Urinary bladder (tissue), 3 donors: ENCODE measurements at regions not wholly inside any gene's neighbourhood (a gene's known extent, or its start where the extent isn't known, plus 50 kb on each side); places are given as distances from the start of the nearest gene placed in this dataset.

ENCODE experiments used
- DNase-seq: peaks from one replicate; pipeline ENCODE4 v3.0.0-alpha.2; 2015; ENCODE audit errors: extremely low spot score
- H3K27ac ChIP-seq: one replicate; pipeline ENCODE4 v1.5.1; 2013; ENCODE audit warnings: low read depth, mild to moderate bottlenecking, moderate library complexity
- H3K36me3 ChIP-seq: one replicate; pipeline ENCODE4 v1.6.1; 2013; ENCODE audit warnings: mild to moderate bottlenecking, moderate library complexity; ENCODE audit not compliant: insufficient read depth
- H3K4me1 ChIP-seq: one replicate; pipeline ENCODE4 v1.6.1; 2013; ENCODE audit warnings: mild to moderate bottlenecking, moderate library complexity; ENCODE audit not compliant: insufficient read depth
- H3K4me3 ChIP-seq: one replicate; pipeline ENCODE4 v1.5.1; 2013; ENCODE audit warnings: low read depth, low read length
- WGBS: extraction: QIAGEN DNeasy Blood & Tissue Kit; methylation state at CpG from one replicate; pipeline ENCODE4 v1.1.7; 2013; 5-methylcytosine and 5-hydroxymethylcytosine counted together
- donor health status: healthy with polysubstance abuse.
- donor health status: healthy.

DNA sequence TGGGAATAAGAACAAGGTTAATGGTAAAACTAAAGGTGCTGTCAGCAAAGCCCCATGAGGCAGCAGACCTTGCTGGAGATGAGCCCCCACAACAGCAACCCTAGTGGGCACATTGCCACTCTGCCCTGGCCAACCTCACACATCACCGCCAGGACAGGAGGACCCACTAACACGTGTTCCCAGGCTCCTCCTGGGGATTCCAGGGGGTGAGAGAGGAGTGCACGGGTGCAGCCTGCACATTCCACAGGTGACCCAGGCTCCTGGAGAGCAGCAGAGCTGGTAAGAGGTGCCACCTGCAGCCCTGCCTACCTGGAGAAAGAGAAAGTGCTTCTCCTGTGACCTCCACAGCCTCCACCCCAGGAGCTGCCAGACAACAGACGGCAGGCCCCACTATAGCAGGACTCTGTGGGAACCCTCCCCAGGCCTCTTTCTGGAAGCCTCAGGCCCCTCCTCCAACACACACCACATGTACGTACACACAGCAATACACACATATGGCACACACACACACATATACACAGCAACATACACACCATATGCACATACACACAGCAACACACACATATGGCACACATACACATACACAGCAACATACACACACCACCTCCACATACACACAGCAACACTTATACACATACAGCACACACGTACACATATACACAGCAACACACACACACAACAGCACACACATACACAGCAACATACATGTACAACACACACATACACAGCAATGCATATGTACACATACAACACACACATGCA, 187.1 kb downstream of the GLI2 start:
- Histone ChIP-seq H3K36me3 (no peaks in the 10 kb centered on the region), H3K4me3 (no peak overlapping the region), H3K4me1 (no peaks in the 10 kb centered on the region), H3K27ac (no peak overlapping the region)
- no peak for DNase-seq
- WGBS = 90% methylated on average over 6 of the region's 6 CpGs

DNA sequence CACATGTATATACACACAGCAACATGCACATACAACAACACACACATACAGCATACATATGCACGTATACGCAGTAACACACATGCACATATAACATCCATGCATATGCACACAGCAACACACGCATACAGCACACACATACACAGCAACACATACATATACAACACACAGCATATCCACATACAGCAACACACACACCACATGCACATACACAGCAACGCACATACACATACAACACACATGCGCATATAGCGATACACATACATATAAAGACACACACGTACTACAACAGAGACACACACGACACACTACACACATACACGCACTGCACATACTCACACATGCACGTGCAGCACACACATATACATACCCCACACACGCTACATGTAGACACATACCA, 187.8 kb downstream of the GLI2 start:
- Histone ChIP-seq H3K4me1 (no peaks in the 10 kb centered on the region), H3K27ac (no peak overlapping the region), H3K4me3 (no peak overlapping the region), H3K36me3 (no peaks in the 10 kb centered on the region)
- WGBS = 97% methylated on average over 11 of the region's 11 CpGs
- DNase-seq = no peak

DNA sequence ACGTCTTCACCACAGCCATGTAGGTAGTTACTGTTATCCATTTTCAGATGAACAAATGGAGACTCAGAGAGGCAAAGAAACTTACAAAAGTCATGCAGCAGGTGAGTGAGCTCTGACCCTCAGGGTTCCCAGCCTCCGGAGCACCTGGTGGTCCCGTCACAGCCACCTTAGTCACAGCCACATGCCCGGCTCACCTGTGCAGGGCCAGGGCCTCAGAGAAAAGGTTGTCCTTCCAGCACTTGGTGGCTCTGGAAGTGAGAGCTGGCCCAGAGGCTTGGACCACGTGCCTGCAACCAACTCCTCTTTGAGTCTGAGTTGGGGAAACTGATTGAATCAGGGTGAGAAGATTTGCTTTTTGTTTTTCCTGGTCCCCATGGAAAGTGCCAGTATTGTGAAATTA, 189.3 kb downstream of the GLI2 start:
- H3K4me3 ChIP-seq = no peak overlapping the region
- DNase-seq = no peak
- H3K4me1 ChIP-seq = no peaks in the 10 kb centered on the region
- H3K36me3 ChIP-seq = no peaks in the 10 kb centered on the region
- H3K27ac ChIP-seq = no peak overlapping the region
- WGBS = 97% methylated on average over 5 of the region's 5 CpGs

DNA sequence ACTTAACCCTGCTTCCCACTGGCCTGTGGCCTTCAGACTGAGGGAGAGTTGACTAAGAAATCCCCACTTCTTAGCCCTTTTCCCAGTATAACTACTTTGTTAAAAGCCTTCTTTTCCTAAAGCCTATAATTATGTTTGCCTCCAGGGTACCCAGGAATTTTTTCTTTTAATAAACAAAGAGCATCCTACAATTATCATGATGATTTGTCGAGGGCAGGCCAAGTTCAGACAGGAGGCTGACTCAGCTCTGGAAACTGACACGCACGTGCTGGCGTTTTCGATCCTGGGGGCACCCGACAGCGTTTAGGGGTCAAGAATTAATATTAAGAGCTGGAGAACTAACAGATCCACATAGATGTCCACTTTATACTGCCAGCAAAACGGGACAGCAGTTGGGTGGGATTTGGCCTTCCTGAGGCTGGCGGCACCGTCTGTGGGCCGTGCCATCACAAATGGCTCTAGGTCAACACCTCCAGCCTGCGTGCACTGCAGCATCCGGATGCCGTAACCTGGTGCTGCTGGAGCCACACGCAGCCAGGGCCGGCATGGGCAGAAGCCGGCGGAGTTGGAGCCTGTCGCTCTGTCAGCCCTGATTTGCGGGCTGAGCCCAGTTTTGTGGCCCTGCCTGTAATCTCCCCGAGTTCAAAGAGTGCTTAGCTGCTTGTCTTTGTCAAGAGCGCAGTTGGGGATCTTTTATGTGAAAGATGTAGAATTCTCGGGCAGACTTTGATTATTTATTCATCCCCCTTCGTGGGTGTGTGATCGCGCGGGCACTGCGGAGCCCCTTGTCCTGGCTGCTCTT, 191.0 kb downstream of the GLI2 start:
- H3K36me3 ChIP-seq = no peaks in the 10 kb centered on the region
- no peak overlapping the region for H3K4me3 ChIP-seq
- H3K27ac ChIP-seq = no peak overlapping the region
- H3K4me1 ChIP-seq = no peaks in the 10 kb centered on the region
- DNase-seq = no peak
- 81% methylated on average over 28 of the region's 28 CpGs for WGBS

DNA sequence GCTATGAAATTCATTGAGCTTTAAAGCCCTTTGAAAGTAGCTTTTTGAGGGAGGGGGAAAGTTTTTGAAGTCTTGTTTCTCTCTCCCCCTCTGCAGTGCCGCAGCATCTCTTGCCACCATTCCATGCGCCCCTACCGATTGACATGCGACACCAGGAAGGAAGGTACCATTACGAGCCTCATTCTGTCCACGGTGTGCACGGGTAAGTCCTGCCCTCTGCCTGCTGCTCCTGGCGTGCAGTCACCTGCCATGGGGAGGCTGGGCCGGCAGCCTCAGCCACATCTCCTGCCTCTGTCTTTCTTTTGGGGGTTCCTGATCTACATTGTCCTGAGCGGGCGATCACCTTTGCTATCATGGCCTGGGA, 191.6 kb downstream of the GLI2 start:
- Histone ChIP-seq H3K4me3 (no peak overlapping the region), H3K4me1 (no peaks in the 10 kb centered on the region), H3K27ac (no peak overlapping the region), H3K36me3 (no peaks in the 10 kb centered on the region)
- WGBS = 88% methylated on average over 11 of the region's 11 CpGs
- DNase-seq = no peak

DNA sequence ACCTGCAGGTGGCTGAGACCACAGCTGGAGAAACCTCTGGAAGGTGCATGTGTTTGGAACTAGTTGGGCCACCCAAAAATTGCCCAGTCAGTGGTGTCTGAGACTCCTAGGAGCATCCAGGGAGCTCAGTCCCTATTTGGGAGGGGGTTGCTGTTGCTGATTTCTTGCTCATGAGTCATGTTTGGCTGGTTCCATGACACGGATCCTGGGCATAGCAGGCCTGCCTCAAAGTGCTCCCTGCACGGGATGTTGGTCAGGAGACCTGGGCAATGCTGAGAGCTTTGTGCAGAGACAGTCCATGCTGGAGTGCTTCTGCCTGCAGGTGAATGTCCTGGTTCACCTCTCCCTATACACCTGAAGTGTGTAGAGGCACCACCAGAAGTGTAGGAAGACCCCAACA, 194.2 kb downstream of the GLI2 start:
- Histone ChIP-seq H3K27ac (no peak overlapping the region), H3K4me3 (no peak overlapping the region), H3K36me3 (no peaks in the 10 kb centered on the region), H3K4me1 (no peaks in the 10 kb centered on the region)
- WGBS = 82% methylated on average over 2 of the region's 2 CpGs
- DNase-seq = no peak

DNA sequence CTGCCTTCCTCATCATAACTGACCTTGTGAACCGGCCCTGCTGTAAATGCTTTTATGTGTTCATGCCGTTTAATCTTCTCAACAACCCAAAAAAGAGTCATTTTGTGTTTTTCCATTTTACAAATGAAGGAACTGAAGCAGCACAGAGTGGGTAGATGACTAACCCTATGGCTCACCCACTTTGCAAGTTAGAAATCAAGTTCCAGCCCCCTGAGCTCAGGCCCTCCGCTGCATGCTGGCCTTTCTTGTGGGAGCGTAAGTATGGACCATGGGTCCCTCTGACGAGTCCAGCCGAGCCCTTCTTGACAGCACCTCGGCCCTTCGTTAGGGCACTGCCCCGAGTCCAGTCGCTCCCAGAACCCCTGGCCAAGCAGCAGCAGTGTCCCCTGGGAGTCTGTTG, 194.6 kb downstream of the GLI2 start:
- Histone ChIP-seq H3K36me3 (no peaks in the 10 kb centered on the region), H3K4me1 (no peaks in the 10 kb centered on the region), H3K27ac (no peak overlapping the region), H3K4me3 (no peak overlapping the region)
- DNase-seq = no peak
- 96% methylated on average over 10 of the region's 10 CpGs for WGBS

DNA sequence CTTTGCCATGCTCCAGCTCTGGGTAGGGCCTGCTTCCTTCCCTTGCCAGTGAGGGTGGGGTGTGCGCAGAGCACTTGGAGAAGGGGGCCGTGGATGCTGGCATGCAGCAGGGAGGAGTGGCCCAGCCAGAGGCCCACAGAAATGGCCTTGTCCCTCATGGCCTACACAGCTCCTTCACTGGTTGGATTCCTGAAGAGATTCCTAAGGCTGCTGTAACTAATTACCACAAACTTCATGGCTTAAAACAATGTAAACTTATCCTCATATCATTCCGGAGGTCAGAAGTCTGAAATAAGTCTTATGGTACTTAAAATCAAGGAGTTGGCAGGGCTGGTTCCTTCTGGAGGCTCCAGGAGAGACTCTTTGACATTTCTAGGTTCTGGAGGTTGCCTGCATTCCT, 195.2 kb downstream of the GLI2 start:
- no peak for DNase-seq
- Histone ChIP-seq H3K36me3 (no peaks in the 10 kb centered on the region), H3K27ac (no peak overlapping the region), H3K4me3 (no peak overlapping the region), H3K4me1 (no peaks in the 10 kb centered on the region)
- 97% methylated on average over 3 of the region's 3 CpGs for WGBS

DNA sequence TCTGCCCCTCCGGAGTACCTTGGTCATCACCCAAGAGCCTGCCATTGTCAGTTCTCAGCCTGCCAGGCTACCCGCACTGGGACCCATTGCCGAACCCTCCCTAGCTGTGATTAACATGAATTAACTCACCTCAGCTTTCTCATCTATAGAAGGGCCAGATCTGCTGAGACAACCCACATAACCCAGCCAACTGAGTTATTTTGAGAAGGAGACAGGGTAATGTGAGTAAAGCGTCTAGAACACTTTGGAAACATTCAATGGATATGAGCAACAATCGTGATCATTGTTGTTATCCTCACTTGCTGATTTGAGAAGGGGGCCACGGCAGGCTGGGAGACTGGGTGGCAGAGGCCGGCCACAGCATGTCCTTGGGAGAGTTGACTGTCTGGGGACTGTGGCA, 196.8 kb downstream of the GLI2 start:
- DNase-seq = no peak
- no peak overlapping the region for H3K4me3 ChIP-seq
- WGBS = 81% methylated on average over 7 of the region's 7 CpGs
- H3K36me3 ChIP-seq = no peaks in the 10 kb centered on the region
- no peak overlapping the region for H3K27ac ChIP-seq
- no peaks in the 10 kb centered on the region for H3K4me1 ChIP-seq

DNA sequence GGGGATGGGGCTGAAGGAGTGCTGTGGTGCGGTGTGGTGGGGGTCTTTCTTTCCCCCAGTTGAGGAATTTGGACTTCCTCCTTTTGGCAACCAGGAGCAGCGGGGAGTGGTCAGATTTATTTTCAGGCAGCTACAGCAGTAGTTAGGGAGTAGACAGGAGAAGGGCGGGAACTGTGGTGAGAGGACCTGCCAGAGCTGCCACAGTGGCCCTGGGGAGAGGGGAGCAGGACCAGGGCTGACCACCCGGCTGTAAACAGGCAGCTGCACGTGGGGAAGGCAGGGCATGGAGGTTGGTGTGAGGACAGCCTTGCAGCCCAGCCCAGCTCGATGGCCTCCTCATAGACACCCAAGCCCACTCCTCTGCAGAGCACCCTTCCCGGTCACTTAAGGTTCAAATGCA, 197.2 kb downstream of the GLI2 start:
- no peaks in the 10 kb centered on the region for H3K4me1 ChIP-seq
- no peak for DNase-seq
- WGBS = 84% methylated on average over 7 of the region's 7 CpGs
- H3K36me3 ChIP-seq = no peaks in the 10 kb centered on the region
- H3K4me3 ChIP-seq = no peak overlapping the region
- no peak overlapping the region for H3K27ac ChIP-seq

DNA sequence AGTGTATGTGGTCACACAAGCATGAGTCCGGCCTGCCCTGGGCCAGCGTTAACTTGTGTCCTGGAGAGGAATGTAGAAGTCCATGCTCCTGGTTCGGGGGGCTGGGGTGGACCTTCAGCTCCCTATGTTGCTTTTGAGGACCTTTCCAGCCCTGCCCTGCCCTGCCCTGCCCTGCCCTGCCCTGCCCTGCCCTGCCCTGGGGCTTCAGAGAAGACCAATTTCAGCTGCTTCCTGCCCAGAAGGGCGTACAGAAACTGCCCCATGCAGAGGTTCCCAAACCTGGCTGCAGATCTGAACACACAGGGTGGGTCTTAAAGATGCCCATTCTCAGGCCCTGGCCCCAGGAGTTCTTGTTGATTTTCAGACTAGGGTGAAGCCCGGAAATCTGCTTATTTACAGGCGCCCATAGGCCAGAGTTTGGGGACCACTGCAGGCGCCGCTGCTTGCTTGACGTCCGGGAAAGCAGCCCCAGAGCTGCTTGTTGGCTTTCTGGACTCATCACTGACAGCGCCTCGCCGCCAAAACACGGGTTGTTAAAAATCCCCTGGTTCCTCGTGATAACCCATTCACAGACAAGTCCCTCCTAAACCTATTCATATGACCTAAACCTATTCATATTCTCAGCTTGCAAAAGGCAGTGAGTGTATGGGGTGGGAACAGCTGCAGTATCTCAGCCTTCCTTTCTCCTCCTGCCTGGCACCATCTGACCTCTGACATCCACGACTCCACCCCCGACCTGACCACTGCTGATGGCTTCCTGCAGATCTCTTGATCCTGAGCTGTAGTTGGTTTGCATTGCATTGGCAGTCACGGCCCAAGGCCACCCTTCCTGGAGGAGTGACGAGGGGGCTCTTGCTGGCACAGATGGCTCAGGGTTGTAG, 198.3 kb downstream of the GLI2 start:
- 79% methylated on average over 19 of the region's 19 CpGs for WGBS

DNA sequence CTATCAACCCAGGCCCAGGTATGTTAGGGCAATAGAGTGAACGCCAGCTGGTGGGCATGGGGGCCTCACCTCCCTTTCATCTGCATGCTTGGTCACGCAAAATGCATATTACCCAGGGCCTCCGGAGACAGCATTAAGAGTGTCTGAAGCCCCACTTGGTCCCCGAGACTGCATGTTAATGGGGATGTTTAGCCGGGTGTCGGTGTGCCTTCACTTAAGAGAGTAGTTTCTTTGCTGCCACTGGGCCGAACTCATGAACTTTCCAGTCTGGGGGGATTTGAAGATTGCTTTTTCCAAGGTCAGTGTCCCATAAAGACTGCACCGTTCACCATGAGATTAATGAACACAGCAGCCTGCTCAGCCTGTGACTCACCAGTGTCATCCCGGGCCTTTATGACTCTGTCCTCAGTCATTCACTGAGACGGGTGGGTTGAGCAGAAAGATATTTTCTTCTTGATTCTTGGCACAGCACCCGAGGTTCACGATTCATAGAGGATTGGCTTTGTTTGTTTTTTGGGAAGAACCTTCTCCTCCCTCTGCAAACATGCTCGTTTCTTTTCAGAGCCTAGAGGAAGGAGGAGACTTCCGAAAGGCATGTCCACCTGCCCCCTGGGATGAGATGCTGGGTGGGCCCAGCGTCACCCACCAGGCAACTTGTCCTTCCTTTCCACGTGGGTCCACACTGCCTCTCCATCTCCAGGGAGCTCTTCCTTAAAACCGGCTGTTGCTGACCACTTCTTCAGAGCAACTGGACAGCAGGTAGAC, 199.1 kb downstream of the GLI2 start:
- Histone ChIP-seq H3K4me3 (no peak overlapping the region), H3K4me1 (no peaks in the 10 kb centered on the region), H3K36me3 (no peaks in the 10 kb centered on the region), H3K27ac (no peak overlapping the region)
- no peak for DNase-seq
- 37% methylated on average over 17 of the region's 17 CpGs for WGBS

More for the DNA sequence above, 198.3 kb downstream of the GLI2 start:
- H3K4me3 ChIP-seq = no peak overlapping the region
- no peak for DNase-seq
- H3K4me1 ChIP-seq = no peaks in the 10 kb centered on the region
- H3K27ac ChIP-seq = no peak overlapping the region
- no peaks in the 10 kb centered on the region for H3K36me3 ChIP-seq
